Hematopoietic multipotent progenitor cell (in vitro differentiated cells): ENCODE measurements at regions not wholly inside any gene's neighbourhood (a gene's known extent, or its start where the extent isn't known, plus 50 kb on each side); places are given as distances from the start of the nearest gene placed in this dataset.

Experiments used
- DNase-seq, 3 donors: peaks; one replicate each; pipeline ENCODE4 v3.0.0-alpha.2; 2011 to 2015; ENCODE audit warnings: low read depth in 2 of 3, low spot score in 2 of 3

DNA sequence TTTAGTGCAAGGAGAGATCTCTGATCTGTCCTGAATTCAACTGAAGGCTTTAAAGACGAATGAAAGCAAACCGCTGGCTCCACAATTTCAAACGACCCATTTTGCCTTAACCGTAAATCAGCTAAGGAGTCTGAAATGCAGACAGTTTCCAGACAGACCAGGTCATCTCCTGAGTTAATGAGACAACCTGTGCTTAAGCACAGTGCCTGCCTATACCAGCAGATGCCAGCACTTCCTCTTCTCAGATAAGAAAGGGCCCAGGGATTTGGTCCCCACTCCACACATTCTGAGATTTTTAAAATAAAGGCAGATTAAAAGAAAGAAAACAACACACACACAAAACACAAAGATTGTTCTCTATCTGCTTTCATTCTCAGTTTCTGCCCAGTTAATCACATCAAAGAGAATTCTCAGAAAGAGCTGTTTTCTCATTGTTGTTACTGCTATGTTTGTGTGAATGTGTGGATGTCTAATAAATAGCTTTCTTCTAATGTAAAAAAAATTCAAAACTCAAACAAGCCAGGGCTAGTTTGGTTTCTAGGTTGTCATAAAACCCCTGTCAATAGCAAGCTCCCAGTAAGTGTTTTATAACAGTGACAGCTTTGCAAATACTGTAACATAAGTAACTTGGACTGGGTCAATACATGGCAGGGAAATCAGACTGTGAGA is 157.7 kb upstream of the SLC24A2 start:
- peak in 1 of 3 donors; percentile 50 for DNase-seq

DNA sequence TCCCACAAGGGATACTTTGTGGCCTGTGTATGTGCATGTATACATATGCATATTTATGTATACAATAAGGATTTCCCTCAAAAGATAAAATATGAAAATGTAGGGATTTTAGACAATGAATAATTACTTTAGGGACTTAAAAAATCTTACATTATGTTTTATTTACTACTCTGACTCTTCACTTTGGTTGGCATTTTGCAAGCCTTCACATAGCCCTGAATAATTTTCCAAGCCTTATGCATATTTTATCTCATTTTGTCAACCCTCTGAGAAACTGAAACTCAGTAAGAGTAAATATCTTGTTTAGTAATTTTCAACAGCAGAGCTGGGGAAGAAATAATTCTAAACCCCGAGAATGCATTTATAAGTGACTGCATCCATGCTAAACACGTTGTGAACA is 153.0 kb upstream of the SLC24A2 start:
- no peak for DNase-seq

DNA sequence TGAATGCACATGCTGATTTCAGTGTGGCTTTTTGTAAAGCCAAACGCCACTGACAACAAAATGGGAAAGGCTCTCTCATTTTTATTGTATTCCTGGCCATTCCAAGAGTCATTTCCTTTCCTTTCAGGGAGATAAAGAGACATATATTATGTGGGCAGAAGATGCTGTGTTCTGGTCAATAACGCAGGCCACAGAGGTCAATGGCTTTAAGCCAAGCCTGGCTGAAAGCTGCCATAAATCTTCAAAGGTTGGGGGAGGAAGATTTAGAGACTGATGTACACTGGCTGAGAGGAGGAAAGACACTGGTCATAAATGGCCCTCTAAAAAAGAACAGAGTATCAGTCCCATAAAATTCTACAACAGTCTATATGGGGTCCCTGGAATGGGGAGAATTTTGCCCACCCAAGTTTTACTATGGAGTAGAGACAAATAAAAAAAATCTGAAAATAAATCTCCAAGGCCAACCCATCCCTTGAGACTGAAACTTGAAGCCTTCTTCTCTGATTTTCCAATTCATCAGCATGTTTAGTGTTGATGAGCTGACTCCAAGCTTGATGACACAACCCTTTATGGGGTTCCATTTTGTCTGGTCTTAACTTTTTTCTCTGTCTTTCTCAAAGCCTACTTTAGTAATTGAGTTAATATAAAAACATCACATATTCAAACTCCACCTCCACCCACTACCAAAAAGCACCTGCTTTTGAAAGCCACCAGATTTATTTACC is 152.1 kb upstream of the SLC24A2 start:
- DNase-seq: no peak

DNA sequence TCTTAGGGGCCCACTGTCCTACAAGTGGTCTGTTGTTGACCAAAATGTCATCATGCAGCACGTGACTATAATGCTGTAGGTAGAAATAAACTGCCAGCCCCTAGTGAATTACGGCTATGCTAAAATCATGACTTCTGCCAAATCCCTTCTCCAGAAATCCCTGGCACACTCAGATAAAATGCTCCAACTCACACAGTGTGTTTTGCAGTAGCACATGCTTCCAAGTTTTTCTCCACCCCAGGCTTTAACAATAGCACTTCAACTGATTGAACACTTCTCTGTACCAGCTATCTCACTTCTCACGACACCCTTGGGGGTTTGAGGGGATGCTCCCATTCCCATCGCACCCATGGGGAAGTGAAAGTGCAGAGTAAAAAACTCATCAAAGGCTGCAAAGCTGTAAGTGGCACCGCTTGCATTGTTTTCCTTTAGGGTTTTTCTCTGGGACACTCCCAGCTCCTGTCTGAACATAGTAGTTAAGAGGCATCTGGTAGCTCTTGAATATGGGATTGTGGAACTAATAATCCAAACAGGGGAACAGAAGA is 151.0 kb upstream of the SLC24A2 start:
- DNase-seq: no peak

DNA sequence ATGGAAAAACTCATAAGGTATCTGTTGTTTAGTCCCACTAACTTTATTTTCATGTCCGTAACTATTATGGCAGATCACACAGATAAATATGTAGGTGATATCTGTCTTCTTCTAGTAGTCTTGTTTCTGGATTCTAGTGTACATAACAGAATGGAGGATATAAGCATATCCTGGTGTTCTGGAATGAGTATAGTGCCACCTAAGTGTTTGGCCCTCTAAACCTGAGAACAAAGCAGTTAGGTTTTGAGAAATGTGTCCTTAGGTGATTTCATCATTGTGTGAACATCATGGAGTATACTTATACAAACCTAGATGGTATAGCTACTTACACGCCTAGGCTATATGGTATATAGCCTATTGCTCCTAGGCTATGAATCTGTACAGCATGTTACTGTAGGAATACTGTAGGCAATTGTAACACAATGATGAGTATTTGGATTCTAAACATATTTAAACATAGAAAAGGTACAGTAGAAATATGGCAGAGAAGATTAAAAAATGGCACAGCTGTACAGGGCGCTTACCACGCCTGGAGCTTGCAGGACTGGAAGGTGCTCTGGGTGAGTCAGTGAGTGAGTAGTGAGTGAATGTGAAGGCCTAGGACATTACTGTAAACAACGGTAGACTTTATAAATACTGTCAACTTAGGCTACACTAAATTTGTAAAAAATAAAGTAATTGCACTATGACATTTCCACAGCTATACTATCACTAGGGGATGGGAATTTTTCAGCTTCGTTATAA is 150.3 kb upstream of the SLC24A2 start:
- DNase-seq: no peak

DNA sequence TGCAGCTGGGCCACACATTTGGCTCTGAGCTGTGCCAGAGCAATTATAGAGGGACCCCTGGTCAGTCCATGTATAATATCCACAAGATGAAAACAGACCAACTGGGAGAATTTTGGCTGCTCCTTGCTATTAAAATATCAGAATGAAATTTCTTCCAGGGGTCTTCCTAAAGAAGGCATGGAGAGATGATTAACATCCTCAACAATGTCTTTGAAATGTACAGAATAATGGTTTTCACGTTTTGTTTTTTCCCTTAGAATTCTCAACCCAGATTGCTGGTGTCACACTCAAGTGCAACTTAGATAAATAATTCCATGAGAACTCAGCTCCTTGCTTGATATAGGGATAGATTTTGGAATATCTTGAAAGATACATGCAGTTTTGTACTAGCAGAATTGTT is 148.3 kb upstream of the SLC24A2 start:
- DNase-seq: no peak

DNA sequence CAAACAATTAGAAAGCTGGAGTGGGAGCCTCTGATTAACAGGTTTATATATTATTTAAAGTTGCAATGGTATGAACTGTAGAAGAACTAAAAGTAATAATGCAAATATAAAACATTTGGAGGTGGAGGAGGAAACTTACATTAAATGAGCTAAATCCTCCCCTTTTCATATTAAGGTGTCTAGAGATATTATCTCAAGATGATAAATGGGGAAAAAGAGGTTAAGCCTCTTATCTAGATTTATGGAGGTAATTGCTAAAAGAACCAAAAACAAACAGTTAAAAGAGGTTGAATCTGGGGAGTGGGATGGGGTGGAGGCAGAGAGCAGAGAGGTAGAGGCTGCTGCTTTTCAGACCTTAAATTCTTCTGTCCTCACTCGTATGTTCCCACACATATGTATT is 147.8 kb upstream of the SLC24A2 start:
- DNase-seq: no peak

DNA sequence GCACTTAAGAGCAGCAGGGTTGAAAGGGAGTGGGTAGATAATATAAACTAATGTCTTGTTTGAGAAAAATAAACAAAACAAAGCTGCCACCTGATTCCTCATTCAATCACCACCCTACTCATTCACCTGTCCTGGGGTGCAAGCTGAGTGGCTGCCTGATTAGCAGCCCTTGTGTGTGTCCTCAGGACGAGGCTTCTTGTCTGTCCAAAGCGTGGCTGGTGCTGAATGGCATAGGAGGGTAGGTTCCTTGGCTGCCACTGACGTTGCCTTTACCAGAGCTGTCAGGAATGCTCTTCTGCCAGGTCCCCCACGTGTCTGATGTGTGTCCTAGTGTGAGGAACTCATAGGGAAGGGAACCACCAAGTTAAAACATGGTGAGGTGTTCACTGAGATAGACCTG is 146.6 kb upstream of the SLC24A2 start:
- DNase-seq: no peak

DNA sequence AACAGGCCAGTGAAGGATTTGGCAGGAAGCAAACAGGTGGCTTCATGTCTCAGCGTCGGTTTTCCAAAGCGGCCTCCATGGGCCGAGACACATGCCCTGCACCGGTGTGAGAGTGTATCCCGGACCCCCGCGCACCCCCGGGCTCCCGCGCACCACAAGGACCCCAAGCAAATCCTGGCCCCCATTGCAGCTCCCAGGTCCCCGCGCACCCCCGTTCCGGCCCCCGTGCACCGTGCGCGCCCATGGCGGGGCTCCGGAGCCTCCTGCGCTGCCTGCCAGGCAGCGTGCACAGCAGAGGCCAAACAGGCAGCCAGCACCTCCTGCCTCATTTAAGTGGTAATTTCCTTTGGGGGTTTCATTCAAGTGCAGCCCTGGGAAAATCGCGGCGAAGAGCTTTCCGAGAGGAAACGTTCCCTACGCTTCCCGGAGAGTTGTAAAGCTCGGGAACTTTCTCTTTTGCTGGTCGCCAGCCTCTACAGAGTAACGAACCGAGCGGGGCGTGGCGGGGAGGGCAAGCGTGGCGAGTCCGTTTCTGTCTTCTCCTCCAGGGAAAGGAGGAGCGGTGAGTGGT is 145.5 kb upstream of the SLC24A2 start:
- DNase-seq: peak in 1 of 3 donors; percentile 9

DNA sequence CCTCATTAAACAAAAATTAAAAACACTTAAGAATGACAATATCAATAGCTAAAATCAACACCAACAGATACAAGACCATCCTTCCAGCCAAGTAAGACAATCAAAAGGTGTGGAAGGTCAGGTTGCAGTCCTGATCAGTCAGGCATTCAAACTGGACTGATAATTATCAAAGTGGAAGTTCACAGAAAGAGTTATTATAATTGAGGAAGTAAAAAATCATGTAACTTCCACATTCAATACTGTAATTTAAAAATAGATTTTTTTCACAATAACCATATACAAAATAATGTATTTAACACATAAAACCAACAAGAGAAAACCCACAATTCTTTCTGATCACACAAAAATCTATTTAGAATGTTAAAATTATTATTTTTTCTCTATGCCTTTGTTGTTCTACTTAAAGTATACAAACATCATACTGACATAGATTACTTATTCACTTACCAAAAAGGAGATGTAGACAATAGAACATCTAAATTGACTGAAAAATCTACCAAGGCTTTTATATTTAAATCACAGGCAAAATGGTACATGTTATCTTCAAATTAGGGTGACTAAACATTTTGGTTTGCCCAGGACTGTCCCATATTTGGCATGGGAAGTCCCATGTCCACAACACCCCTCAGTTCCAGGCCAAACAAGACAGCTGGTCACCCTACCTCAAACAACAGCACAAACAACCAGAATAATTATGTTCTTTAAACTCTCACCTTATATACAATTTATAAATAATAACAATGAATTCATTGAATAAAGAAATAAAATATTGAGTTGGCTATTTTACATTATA is 142.5 kb upstream of the SLC24A2 start:
- DNase-seq: peak in 1 of 3 donors; percentile 14

DNA sequence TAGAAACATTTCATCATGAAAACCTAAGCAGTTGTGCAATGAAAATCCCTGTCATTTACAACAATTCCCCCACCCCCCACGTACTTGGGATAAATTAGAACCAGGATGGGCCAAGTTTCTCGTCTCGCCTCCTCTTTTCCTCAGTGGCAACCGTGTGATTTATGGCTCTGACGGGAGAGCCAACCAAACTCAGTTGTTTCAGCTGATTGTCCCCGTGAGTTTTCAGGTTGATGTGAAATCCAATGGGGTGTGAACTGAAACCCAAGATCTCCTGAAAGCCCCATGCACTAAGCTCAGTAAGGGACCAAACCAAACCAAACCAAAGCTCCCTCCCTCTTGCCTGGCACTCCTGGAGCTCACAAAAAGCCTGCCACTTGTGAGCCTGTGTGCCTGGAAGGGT is 138.7 kb upstream of the SLC24A2 start:
- no peak for DNase-seq

DNA sequence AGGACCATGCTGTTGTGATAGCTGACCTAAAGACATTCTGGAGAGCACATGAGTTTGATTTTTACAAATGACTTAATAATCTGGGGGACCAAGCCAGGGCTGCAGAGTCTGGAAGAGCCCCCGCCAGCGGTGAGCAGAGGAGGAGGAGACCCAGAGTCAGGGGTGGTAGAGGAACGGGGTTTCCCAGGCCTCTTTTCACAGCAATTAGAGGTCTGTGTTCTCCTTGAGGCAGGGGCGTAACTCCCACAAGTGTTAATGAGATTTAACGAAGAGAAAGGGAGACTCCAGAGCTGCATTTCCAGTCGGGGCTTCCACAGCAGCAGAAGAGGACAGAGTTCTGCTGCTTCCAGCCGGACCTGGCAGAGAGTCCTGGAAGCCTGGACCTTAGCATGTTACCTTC is 137.9 kb upstream of the SLC24A2 start:
- DNase-seq: no peak

DNA sequence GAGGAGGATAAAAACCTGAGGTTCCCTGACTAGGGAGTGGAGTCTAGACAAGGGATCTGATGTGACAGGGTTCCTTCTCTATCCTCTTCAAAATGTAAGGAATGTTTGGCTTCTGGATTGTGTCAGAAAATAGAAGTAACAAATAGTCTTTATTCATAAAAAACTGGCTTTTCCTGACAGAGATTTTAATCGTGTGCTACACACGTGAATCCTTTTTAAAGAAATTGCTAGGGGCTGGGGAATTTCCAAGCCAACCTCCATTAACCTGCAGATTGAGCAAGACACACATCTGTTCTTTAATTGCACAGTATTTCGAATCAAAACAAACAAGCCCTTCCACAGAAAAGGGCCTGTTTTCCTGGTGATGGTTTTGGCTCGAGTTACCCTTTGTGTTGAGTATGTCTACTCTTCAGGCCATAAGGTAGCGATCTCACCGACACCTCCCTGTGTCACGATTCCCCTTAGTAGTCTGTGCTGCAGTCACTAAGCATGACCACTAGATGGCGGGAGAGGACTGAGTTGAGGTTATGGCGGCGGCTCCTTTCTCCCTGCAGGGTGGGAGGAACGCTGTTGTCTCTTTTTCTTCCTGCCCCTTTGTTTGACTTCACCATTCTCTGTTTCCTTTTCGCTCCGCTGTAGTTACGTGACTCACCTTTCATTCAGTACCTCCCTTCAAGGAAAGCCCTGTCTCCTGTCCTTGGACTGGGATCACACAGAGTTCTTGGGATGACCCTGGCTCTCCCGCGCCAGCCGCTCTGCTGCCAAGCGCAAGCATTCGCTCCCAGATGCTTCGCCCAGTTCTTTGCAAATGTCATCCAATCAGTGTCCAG is 137.1 kb upstream of the SLC24A2 start:
- DNase-seq: peak; percentile 65 to 86 (median 75)

DNA sequence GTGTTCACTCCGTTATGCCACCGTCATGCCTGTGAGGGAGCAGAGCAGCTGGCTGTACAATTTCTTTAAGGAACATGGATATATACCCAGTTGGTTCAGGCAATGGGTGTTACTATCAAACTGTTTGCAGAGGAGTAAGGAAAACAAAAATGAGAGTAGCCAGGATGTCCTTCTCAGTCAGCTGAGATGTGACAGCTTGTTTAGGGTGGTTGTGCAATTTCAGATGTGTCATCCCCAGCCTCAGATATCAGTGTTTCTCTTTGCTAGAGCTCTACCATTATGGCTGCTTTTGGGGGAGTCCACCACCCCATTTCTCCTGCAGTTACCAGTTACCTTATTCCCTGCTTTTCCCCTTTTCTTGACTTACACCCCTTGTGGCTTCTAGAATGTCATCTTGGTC is 135.2 kb upstream of the SLC24A2 start:
- DNase-seq: no peak

DNA sequence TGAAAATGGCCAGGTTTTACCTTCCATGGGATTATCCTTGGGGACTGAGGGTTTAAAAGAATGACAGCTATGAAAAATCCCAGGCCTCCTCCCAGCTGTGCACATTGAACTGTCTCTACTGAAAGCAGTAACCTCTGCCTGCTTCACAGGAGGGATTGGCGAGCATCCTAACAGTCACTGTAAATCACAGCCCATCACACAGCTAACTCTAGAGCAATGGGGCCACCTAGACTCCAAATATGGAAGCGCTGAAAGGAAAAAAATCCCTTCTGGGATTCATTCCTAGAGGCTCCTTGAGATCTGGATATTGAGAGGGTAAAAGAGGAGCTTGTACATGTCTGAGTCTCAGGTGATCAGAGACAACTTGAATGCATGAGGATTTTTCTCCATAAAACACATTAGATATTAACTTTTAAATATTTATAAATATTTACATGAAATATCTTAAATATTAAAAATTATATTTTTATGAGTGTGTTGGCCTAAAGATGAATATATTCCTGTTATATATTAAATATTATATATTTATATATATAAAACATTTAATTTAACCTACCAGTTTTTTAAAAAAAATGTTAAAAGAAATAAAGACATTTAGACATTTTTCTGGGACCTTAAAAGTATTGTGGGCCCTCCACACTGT is 133.8 kb upstream of the SLC24A2 start:
- peak in 1 of 3 donors; percentile 21 for DNase-seq

DNA sequence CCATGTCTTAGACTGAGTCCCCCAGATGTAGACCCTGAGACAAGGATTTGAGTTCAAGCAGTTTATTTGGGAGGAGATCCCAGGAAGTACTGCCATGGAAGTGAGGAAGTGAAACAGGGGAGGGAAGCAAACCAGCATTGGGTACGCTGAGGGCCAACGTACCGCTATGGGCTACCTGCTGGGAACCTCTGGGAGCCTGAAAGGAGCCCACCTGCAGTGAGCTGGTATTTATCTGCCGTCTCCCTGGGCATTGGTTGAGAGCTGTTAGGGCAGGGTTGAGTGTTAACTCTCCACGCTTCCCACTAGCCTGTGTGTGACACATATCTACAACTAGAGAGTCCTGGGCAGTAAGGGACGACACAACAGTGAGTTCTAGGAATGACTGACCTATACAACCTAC is 131.6 kb upstream of the SLC24A2 start:
- DNase-seq: no peak

DNA sequence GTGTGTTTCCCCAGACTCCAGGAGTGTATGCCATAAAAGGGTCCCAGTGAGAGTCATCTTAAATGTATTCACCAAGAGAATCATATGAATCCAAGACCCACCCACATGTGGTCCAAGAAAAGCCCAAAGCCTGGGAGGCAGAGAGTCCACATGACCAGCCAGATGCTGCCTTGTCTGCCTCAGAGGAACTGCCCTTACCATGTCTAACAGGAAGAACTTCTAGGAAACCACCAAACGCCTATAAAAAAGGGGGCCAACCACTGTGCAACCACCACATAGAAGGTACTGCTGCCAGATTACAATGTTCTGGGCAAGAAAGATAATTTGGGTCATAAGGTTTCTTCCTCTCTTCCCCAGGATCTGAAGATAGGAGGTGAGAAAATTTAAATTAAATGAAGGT is 129.8 kb upstream of the SLC24A2 start:
- DNase-seq: peak in 2 of 3 donors; percentile 10 to 46

DNA sequence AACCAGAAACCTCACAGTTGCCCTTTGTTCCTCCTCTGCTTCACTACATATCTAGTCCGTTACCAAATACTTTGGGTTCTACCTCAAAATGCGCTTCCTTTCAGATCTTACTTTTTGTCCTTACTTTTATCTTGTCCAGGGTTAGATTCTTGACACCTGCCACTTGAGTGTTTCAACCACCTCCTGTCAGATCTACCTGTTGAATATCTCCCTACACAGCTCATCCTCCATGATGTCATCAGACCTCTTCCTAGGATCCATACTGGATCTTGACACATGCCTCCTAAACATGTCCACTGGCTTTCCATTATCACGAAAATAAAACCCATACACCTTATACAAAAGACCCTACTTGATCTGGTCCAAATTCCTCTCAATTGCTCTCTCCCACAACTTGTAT is 125.2 kb upstream of the SLC24A2 start:
- no peak for DNase-seq

DNA sequence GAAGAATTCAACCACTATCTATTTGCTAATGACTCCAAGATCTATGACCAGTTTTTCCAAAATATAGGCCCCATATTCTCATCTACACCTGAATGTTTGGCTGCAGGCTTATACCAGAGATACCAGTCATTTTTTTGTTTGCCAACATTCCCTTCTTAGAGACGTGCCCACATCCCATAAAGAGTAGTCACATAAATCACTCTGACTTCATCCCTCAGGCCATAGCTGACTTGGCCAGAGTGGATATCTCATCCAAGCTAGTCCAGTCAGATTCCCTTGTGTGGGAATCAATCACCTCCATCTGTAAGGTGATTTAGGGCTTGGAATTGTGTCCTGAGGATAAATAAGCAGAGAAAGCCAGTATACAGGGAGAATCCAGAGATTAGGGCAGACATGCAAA is 124.3 kb upstream of the SLC24A2 start:
- no peak for DNase-seq
